Lower leg skin (tissue), 3 donors: ENCODE measurements at regions not wholly inside any gene's neighbourhood (a gene's known extent, or its start where the extent isn't known, plus 50 kb on each side); places are given as distances from the start of the nearest gene placed in this dataset.

ENCODE experiments used
- POLR2A ChIP-seq, 2 donors: fragments of 450-650 bp; IDR thresholded peaks; one replicate each; pipeline ENCODE4 v1.6.1; 2016 to 2017; ENCODE audit warnings: antibody characterized with exemption in 2 of 2, mild to moderate bottlenecking in 1 of 2, moderate library complexity in 1 of 2
- TF ChIP-seq, protein P1 (sequence below), 3 donors: fragments of 450-650 bp; IDR thresholded peaks; one replicate each; pipeline ENCODE4 v1.5.1; 2016; ENCODE audit warnings: antibody characterized with exemption in 3 of 3, mild to moderate bottlenecking in 3 of 3, moderate library complexity in 2 of 3

DNA sequence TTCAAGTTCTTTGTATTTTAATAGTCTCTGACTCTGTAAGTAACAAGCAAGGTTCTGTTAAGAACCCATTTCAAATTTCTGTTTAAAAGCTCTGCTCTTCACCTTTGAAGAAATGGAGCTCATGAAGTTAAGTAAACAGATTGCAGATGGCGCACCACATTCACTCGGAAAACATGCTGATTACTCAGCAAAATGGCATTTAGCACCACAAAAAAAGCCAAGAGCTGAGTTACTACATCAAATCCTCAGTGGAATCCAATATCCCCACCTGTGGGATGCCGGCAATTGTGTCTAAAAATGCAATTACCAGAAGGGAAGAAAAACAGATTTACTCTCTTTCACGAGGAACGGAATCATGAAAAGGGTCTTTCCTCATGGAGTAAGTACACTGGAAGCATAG lies 758.0 kb downstream of the NTRK3 start:
- TF ChIP-seq POLR2A (IDR thresholded peaks at IDR 0.05) = no peak
- TF ChIP-seq, protein P1, sequence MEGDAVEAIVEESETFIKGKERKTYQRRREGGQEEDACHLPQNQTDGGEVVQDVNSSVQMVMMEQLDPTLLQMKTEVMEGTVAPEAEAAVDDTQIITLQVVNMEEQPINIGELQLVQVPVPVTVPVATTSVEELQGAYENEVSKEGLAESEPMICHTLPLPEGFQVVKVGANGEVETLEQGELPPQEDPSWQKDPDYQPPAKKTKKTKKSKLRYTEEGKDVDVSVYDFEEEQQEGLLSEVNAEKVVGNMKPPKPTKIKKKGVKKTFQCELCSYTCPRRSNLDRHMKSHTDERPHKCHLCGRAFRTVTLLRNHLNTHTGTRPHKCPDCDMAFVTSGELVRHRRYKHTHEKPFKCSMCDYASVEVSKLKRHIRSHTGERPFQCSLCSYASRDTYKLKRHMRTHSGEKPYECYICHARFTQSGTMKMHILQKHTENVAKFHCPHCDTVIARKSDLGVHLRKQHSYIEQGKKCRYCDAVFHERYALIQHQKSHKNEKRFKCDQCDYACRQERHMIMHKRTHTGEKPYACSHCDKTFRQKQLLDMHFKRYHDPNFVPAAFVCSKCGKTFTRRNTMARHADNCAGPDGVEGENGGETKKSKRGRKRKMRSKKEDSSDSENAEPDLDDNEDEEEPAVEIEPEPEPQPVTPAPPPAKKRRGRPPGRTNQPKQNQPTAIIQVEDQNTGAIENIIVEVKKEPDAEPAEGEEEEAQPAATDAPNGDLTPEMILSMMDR (IDR thresholded peaks at IDR 0.05) = no peak
